ENCODE measurements at regions not wholly inside any gene's neighbourhood (a gene's known extent, or its start where the extent isn't known, plus 50 kb on each side); places are given as distances from the start of the nearest gene placed in this dataset.

GRCh38 chr13:106958621-106959048 lies 390.7 kb upstream of the ARGLU1 start:
- no peak for DNase-seq
- Histone ChIP-seq H3K36me3 (no peaks in the 10 kb centered on the region), H3K27ac (no peak overlapping the region), H3K4me3 (no peak overlapping the region), H3K4me1 (no peaks in the 10 kb centered on the region), H3K9me3 (no peaks in the 10 kb centered on the region), H3K27me3 (no peaks in the 10 kb centered on the region)
- whole genome bisulfite sequencing, 2 donors, result 81 to 83% methylated on average over 3 of the region's 3 CpGs
- intact Hi-C loops (cut with DNase I), result no loop called here
- TF ChIP-seq POLR2A (IDR thresholded peaks at IDR 0.05) (no peak), CTCF (IDR thresholded peaks at IDR 0.05) (no peak)

- DNase-seq, result no peak
- no peaks in the 10 kb centered on the region for H3K9me3 ChIP-seq
- no peak overlapping the region for H3K27ac ChIP-seq
These were observed 374.6 kb upstream of the ARGLU1 start for GRCh38 chr13:106942563-106942962.

DNA sequence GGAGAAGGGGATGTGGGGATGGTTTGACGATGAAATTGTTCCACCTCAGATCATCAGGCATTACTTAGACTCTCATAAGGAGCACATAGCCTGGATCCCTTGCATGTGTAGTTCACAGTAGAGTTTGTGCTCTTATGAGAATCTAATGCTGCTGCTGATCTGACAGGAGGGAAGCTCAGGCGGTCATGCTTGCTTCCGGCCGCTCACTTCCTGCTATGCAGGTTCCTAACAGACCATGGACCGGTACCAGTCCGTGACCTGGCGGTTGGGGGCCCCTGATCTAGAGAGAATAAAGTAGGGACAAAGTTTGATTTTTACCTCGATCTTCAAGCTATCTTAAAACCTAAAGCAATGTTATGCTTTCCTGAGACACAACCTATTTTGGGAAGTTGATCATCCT lies 373.8 kb upstream of the ARGLU1 start:
- Histone ChIP-seq H3K27ac (no peak overlapping the region), H3K4me3 (no peak overlapping the region), H3K27me3 (no peaks in the 10 kb centered on the region), H3K36me3 (no peaks in the 10 kb centered on the region), H3K4me1 (no peaks in the 10 kb centered on the region), H3K9me3 (no peaks in the 10 kb centered on the region)
- no peak for DNase-seq
- 86 to 88% methylated on average over 7 to 8 of the region's 8 CpGs for WGBS, 2 donors
- intact Hi-C loops (cut with DNase I), result no loop called here
- TF ChIP-seq CTCF (IDR thresholded peaks at IDR 0.05) (no peak), POLR2A (IDR thresholded peaks at IDR 0.05) (no peak)

More at GRCh38 chr13:106942563-106942962, 374.6 kb upstream of the ARGLU1 start:
- no peaks in the 10 kb centered on the region for H3K27me3 ChIP-seq
- no peak for TF ChIP-seq CTCF (IDR thresholded peaks at IDR 0.05)
- intact Hi-C loops (cut with DNase I), result no loop called here
- WGBS, 2 donors, result 56 to 71% methylated on average over 3 of the region's 3 CpGs
- H3K4me1 ChIP-seq, result no peaks in the 10 kb centered on the region
- no peak overlapping the region for H3K4me3 ChIP-seq
- H3K36me3 ChIP-seq, result no peaks in the 10 kb centered on the region

DNA sequence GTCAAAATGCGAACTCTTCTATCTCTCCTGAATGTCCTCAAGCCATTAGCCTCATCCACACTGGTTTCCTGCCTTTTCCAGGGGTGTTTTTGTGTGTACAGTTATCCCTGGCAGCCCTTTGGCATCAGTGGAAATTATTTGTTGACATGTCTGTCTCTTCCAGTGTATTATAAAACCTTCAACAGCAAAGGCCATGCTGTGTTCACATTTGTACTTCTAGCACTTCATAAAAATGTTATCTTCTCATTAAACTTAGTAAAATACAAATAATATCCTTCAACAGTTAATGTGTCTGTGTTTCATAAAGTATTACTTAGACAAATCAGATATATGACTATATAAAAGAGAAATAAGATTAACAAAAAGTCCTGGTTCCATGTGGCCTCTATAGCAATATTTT lies 359.5 kb upstream of the ARGLU1 start:
- Histone ChIP-seq H3K4me3 (no peak overlapping the region), H3K27ac (no peak overlapping the region), H3K9me3 (no peaks in the 10 kb centered on the region), H3K36me3 (no peaks in the 10 kb centered on the region), H3K27me3 (no peaks in the 10 kb centered on the region), H3K4me1 (no peaks in the 10 kb centered on the region)
- intact Hi-C loops (cut with DNase I), result no loop called here
- TF ChIP-seq POLR2A (IDR thresholded peaks at IDR 0.05) (no peak), CTCF (IDR thresholded peaks at IDR 0.05) (no peak)
- DNase-seq, result no peak
- WGBS, 2 donors, result 71 to 79% methylated on average over 1 of the region's 1 CpG

DNA sequence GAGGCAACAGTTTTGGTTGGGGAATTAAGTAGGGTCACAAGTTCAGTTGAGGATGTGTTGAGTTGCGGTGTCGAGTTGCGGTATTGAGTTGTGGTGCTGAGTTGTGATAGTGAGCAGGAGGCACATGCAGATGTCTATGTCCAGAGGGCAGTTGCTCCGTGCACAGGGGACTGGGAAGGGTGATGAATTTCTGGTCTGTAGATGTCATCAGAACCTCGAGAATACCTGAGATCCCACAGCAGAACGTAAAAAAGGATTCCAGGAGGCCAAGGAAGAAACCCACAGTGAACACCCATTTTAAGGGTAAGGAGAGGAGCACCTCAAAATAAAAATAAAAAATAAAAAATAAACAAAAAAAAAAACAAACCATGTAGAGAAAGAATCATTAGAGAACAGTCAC lies 354.4 kb upstream of the ARGLU1 start:
- no peak for DNase-seq
- no peak for TF ChIP-seq CTCF (IDR thresholded peaks at IDR 0.05)
- no peak for TF ChIP-seq POLR2A (IDR thresholded peaks at IDR 0.05)
- Histone ChIP-seq H3K4me3 (no peak overlapping the region), H3K27ac (no peak overlapping the region), H3K36me3 (no peaks in the 10 kb centered on the region), H3K9me3 (no peaks in the 10 kb centered on the region), H3K27me3 (no peaks in the 10 kb centered on the region), H3K4me1 (peaks cover 0 to 15% (median under 1%) of the 10 kb centered on the region in 3 donors)
- 80 to 86% methylated on average over 6 of the region's 6 CpGs for WGBS, 2 donors
- intact Hi-C loops (cut with DNase I), result no loop called here
